Muscle layer of colon (tissue), 2 donors: ENCODE measurements at regions not wholly inside any gene's neighbourhood (a gene's known extent, or its start where the extent isn't known, plus 50 kb on each side); places are given as distances from the start of the nearest gene placed in this dataset.

ENCODE experiments used
- H3K27ac ChIP-seq: one replicate; pipeline ENCODE4 v1.7.0; 2013; ENCODE audit warnings: low read depth, mild to moderate bottlenecking, low read length, moderate library complexity
- H3K27me3 ChIP-seq, 2 donors: one replicate each; pipeline ENCODE4 v1.7.0; 2013; ENCODE audit warnings: low read length in 2 of 2, mild to moderate bottlenecking in 2 of 2; ENCODE audit not compliant: insufficient read depth in 2 of 2, control insufficient read depth in 1 of 2
- H3K36me3 ChIP-seq: one replicate; pipeline ENCODE4 v1.7.0; 2013; ENCODE audit warnings: mild to moderate bottlenecking, low read length; ENCODE audit not compliant: insufficient read depth
- H3K4me1 ChIP-seq: one replicate; pipeline ENCODE4 v1.7.0; 2013; ENCODE audit warnings: mild to moderate bottlenecking, low read length; ENCODE audit not compliant: insufficient read depth
- H3K4me3 ChIP-seq, 2 donors: one replicate each; pipeline ENCODE4 v1.7.0; 2013; ENCODE audit warnings: low read length in 2 of 2, low read depth in 1 of 2, mild to moderate bottlenecking in 1 of 2, moderate library complexity in 1 of 2
- H3K9ac ChIP-seq: one replicate; pipeline ENCODE4 v1.7.0; 2013; ENCODE audit warnings: low read length
- H3K9me3 ChIP-seq: one replicate; pipeline ENCODE4 v1.7.0; 2013; ENCODE audit warnings: mild to moderate bottlenecking, low read length
- donor health status: abdominal sarcoma.
- donor health status: Adenocarcinoma of cecum.

DNA sequence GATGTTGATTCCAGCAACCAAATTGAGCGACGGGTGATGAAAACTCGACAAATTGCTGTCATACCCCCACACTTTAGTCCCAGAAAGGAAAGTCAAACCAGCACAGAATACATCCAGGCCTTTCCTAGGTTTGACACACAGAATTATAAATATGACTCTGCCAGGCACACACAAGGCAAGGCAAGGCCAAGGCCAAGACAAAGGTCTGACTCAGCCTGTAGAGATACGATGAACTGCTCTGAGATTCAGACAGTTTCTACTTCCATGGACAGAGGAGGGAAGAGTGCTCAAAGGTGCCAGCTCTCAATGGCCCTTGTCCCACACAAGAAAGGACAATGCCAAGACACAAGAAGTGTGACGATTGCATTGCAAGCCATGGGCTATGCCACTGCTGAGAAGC, 880.2 kb upstream of the TMEM132C start:
- Histone ChIP-seq H3K4me1 (no peaks in the 10 kb centered on the region), H3K9ac (no peak overlapping the region), H3K27me3 (no peaks in the 10 kb centered on the region), H3K4me3 (no peak overlapping the region), H3K36me3 (no peaks in the 10 kb centered on the region), H3K9me3 (no peaks in the 10 kb centered on the region), H3K27ac (no peak overlapping the region)

DNA sequence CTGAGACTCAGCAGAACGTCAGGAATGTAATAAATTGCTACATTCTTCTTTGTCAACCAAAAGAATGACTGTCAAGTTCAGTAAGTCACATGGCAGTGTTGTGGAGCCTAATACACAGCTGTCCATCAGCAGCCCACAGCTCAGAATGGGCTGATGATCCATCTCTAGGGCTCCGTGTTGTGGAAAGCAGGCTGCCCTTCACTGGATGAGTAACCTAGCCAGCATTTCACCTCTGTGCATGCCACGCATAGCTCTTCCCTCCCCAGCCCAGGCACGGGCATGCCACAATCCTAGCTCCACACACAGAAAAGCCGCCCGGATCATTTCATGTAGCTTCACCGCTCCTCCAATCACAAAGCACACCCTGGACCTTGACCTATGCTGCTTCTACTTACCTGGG, 878.0 kb upstream of the TMEM132C start:
- no peak overlapping the region for H3K9ac ChIP-seq
- H3K4me3 ChIP-seq = no peak overlapping the region
- no peaks in the 10 kb centered on the region for H3K9me3 ChIP-seq
- H3K4me1 ChIP-seq = no peaks in the 10 kb centered on the region
- H3K27me3 ChIP-seq = no peaks in the 10 kb centered on the region
- no peak overlapping the region for H3K27ac ChIP-seq
- H3K36me3 ChIP-seq = no peaks in the 10 kb centered on the region

DNA sequence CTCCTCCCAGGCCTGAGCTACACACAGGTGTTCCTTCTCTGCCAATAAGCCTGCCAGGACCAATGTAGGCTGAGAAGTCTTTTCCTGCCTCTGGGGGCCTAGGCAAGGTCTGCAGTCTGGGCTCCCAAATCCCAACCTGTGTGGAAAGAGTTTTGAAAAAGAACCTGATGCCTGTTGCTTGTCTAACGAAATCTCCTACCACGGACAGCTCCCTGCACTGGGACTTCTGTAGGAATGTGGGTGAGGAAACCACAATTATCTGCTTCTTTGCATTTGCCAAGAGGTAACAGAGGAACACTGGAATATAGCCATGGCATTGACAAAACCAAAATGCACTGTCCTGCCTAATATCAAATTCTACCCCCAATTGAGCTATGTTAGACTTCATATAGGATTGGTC, 877.0 kb upstream of the TMEM132C start:
- Histone ChIP-seq H3K4me3 (no peak overlapping the region), H3K27ac (no peak overlapping the region), H3K27me3 (no peaks in the 10 kb centered on the region), H3K9ac (no peak overlapping the region), H3K36me3 (no peaks in the 10 kb centered on the region), H3K4me1 (no peaks in the 10 kb centered on the region), H3K9me3 (no peaks in the 10 kb centered on the region)

DNA sequence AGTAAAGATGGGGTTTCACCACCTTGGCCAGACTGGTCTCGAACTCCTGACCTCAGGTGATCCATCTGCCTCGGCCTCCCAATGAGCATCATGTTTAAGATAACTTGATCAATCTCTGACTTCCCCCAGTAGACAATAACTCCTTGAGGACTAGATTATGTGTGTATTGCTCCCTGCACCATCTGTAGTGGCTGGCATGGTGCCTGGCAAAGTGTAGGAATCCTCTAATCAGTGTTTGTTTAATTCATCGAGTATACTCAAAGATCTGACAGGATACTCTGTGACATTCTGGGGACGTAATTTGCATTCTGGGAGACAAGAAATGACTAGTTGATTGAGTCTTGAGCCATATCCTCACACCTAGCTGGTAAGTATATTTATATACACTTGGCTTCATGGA, 873.5 kb upstream of the TMEM132C start:
- no peak overlapping the region for H3K27ac ChIP-seq

DNA sequence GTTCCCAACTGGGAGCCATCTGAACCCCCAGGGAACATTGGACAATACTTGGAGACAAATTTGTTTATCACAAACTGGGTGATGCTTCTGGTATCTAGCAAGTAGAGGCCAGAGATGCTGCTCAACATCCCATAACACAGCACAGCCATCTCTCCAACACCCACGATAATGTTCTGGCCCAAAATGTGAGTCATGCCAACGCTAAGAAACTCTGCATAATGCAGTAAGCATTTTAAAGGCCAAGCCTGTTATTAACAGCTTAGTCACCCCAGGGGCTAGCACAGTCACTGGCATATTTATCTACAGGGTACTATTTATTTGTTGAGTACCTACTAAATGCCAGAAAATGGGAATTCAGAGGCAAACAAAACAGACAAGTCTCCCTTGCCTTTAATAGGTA, 873.1 kb upstream of the TMEM132C start:
- H3K36me3 ChIP-seq = no peaks in the 10 kb centered on the region
- no peak overlapping the region for H3K4me3 ChIP-seq
- no peaks in the 10 kb centered on the region for H3K27me3 ChIP-seq
- no peaks in the 10 kb centered on the region for H3K9me3 ChIP-seq
- no peaks in the 10 kb centered on the region for H3K4me1 ChIP-seq
- no peak overlapping the region for H3K27ac ChIP-seq
- H3K9ac ChIP-seq = no peak overlapping the region

More for the DNA sequence above, 873.5 kb upstream of the TMEM132C start:
- Histone ChIP-seq H3K4me3 (no peak overlapping the region), H3K9ac (no peak overlapping the region), H3K9me3 (no peaks in the 10 kb centered on the region), H3K27me3 (no peaks in the 10 kb centered on the region), H3K4me1 (no peaks in the 10 kb centered on the region), H3K36me3 (no peaks in the 10 kb centered on the region)

DNA sequence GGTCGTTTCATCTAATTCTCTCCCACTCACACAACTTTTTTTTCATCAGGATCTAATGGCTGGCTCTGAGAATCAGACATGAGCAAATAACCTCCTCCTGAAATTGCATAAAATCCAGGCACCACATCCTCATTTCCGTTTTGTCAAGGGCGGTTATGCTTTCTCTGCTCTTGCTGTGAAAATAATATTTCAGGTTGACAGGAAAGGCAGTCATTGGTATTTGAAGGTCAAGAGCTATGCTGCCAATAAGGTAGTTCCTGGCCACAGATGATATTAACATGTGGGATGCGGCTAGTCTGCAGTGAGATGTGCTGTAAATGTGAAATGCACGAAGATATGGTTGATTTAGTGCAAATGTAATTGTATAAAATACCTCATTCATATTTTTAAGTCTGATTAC, 870.2 kb upstream of the TMEM132C start:
- H3K9ac ChIP-seq = no peak overlapping the region
- H3K27me3 ChIP-seq = no peaks in the 10 kb centered on the region
- no peaks in the 10 kb centered on the region for H3K36me3 ChIP-seq
- no peaks in the 10 kb centered on the region for H3K9me3 ChIP-seq
- no peak overlapping the region for H3K4me3 ChIP-seq
- H3K4me1 ChIP-seq = no peaks in the 10 kb centered on the region
- no peak overlapping the region for H3K27ac ChIP-seq

DNA sequence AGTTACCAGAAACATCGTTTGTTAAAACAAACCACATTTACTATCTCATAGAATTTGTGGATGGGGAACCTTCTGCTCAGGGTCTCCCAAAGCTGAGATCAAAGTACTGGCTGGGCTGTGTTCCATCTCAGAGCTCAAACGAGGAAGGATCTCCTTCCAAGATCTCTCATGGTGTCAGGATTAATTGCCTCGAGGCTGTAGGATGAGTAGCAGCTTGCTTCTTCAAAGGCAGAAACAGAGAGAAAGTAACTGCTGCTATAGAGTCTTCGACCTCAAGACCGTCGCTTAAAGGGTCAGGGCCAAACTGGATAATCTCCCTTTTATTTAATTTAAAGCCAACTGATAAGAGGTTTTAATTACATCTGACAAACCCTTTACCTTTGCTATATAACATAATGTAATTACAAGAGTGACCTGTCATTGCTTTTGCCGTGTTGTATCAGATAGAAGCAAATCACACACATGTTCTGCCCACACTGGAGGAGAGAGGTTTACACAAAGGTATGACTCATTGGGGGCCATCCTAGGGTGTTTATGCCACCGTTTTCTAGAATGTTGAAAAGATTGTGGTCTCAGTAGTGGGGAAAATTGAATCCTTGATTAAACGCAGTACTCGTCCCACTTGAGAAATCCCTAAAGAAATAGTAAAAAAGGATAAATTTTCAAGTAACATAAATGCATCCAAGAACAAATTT, 868.8 kb upstream of the TMEM132C start:
- Histone ChIP-seq H3K4me3 (no peak overlapping the region), H3K27me3 (no peaks in the 10 kb centered on the region), H3K36me3 (no peaks in the 10 kb centered on the region), H3K4me1 (no peaks in the 10 kb centered on the region), H3K27ac (no peak overlapping the region), H3K9ac (no peak overlapping the region), H3K9me3 (no peaks in the 10 kb centered on the region)

DNA sequence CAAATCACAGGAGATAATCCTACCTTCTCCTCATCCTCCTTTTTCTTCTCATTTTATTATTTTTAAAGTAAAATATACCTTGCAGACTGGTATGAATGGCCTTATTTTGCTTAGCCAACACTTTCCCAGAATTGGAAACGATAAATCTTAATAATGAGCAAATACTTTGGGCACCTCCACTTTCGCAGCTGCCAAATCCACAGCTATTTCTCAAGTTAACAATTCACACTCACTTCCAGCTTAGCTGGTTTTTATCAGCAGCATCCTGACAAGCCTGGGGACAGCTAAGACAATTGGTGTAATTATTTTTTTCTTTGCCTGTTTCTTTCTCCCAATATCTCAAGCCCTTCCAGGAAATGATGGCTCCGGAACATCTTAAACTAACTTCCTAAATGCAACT, 867.5 kb upstream of the TMEM132C start:
- H3K9me3 ChIP-seq = no peaks in the 10 kb centered on the region
- H3K9ac ChIP-seq = no peak overlapping the region
- H3K27me3 ChIP-seq = no peaks in the 10 kb centered on the region
- H3K27ac ChIP-seq = no peak overlapping the region
- no peak overlapping the region for H3K4me3 ChIP-seq
- H3K4me1 ChIP-seq = no peaks in the 10 kb centered on the region
- no peaks in the 10 kb centered on the region for H3K36me3 ChIP-seq

DNA sequence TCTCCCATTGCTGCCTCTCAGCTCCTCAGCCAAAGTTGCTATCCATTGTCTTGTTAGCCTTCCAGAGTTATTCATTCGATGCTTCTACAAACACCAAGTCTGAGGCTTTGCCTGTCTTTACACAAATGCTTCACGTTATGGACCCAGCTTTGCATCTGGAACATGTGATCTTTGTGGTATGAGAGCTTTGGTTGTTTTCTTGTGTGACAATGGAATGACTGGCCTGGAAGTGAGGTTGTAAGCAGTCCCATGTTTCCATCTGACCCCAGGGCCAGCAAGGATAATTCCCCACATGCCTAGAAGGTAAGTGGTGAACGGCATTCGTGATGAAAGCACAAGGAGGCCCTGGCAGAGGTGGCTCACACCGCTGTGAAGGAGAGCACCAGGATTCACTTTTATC, 866.7 kb upstream of the TMEM132C start:
- H3K36me3 ChIP-seq = no peaks in the 10 kb centered on the region
- H3K27me3 ChIP-seq = no peaks in the 10 kb centered on the region
- no peaks in the 10 kb centered on the region for H3K9me3 ChIP-seq
- H3K4me3 ChIP-seq = no peak overlapping the region
- no peak overlapping the region for H3K9ac ChIP-seq
- H3K27ac ChIP-seq = no peak overlapping the region
- no peaks in the 10 kb centered on the region for H3K4me1 ChIP-seq

DNA sequence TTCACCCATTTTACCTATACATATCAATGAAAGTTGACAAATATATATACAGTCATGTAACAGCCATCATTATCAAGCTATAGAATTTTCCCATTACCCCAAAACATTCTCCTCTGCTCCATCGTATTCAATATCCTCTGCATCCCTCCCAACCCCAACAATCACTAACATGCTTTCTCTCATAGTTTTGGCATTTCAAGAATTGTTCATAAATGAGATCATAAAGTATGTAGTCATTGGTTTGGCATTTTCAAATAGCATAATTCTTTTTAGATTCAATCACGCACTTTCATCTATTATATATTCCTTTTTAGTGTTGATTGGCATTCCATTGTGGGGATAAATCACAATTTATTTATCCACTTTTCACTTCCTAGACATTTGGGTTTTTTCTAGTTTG, 866.0 kb upstream of the TMEM132C start:
- Histone ChIP-seq H3K9ac (no peak overlapping the region), H3K4me1 (no peaks in the 10 kb centered on the region), H3K27ac (no peak overlapping the region), H3K9me3 (no peaks in the 10 kb centered on the region), H3K27me3 (no peaks in the 10 kb centered on the region), H3K36me3 (no peaks in the 10 kb centered on the region), H3K4me3 (no peak overlapping the region)

DNA sequence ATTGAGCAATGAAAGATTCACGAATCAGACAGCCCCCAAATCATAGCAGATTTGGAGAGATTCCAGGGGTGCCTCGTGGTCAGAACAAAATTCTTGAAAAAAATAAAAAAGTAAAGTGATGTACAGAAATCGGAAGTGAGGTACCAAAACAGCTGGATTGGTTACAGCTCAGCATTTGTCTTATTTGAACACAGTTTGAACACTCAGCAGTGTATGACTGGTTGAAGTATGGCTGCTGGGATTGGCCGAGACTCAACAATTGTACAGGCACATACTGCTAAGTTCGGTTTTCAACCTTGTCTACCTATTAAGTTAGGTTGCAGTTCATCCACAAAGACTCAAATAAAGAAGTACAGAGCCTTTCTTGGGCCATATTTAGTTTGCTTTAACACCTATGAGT, 865.4 kb upstream of the TMEM132C start:
- no peak overlapping the region for H3K4me3 ChIP-seq

DNA sequence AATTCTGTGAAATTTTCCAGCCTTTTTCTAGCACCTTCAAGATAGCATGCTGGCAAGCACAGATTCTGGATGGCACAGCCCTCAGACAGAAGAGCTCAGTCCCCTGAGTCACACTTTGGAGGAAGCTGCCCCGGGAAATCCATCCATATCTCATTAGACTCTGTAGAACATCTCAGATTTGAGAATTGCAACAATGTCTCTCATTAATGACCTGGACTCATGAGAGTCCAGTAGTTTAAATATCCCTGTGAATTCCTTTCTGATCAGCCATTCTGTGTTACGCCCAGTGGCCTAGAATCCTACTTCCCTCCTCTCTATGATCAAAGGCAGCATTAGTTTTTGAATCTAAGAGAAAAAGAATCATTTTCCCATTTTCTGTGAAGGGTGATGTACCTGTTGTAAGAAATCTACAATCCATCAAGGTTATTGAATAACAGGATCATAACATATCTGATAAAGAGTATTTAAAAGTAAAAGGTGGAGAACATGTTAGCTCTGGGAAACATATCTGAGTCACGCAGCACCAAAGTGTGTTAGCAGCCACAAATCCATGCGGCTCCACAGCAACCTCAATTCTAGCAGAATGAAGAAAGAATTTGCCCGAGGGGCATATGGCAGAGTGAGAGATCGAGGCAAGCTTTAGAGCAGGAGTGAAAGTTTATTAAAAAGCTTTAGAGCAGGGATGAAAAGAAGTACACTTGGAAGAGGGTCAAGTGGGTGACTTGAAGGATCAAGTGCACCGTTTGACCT, 855.6 kb upstream of the TMEM132C start:
- no peak overlapping the region for H3K27ac ChIP-seq
- no peaks in the 10 kb centered on the region for H3K9me3 ChIP-seq
- H3K27me3 ChIP-seq = no peaks in the 10 kb centered on the region
- no peak overlapping the region for H3K9ac ChIP-seq
- H3K4me3 ChIP-seq = no peak overlapping the region
- H3K36me3 ChIP-seq = no peaks in the 10 kb centered on the region
- H3K4me1 ChIP-seq = no peaks in the 10 kb centered on the region

More for the DNA sequence above, 865.4 kb upstream of the TMEM132C start:
- Histone ChIP-seq H3K27me3 (no peaks in the 10 kb centered on the region), H3K4me1 (no peaks in the 10 kb centered on the region), H3K9me3 (no peaks in the 10 kb centered on the region), H3K36me3 (no peaks in the 10 kb centered on the region), H3K27ac (no peak overlapping the region), H3K9ac (no peak overlapping the region)
